IMR-90 (cell line): ENCODE measurements at regions not wholly inside any gene's neighbourhood (a gene's known extent, or its start where the extent isn't known, plus 50 kb on each side); places are given as distances from the start of the nearest gene placed in this dataset.

Source experiments
- ATAC-seq: fragments of 200-7000 bp; cut with Tn5 transposase; 2 replicates; pipeline ENCODE4 v1.9.1; 2020; ENCODE audit warnings: low read depth, mild to moderate bottlenecking, moderate library complexity
- BruUV-seq: library from RNA; stranded (reverse); fragments of 400-500 nt; replicated peaks from 2 replicates; lab custom pipeline; 2021; lab: Mats Ljungman, UMichigan
- CTCF ChIA-PET: fragments of 300-600 bp; formaldehyde crosslinking; extraction: SDS; loops from one replicate; lab custom pipeline; 2021; ENCODE audit warnings: antibody characterized with exemption; lab: Yijun Ruan, JAX
- POLR2A ChIA-PET: fragments of 300-600 bp; sonication (Branson Sonifier 250); formaldehyde crosslinking; loops from one replicate; lab custom pipeline; 2022; ENCODE audit warnings: antibody characterized with exemption; ENCODE audit not compliant: unreplicated experiment; lab: Charles Lee
- DNase-seq: peaks from one replicate; pipeline ENCODE4 v3.0.0; 2013
- H2AFZ ChIP-seq: replicated peaks from 2 replicates; pipeline ENCODE3; 2013; ENCODE audit warnings: low read length, mild to moderate bottlenecking; ENCODE audit not compliant: poor library complexity
- H2AK5ac ChIP-seq: 2 replicates; pipeline ENCODE4 v1.6.1; 2013; ENCODE audit warnings: low read depth, low read length, inconsistent platforms
- H2AK9ac ChIP-seq: replicated peaks from 2 replicates; pipeline ENCODE3; 2013; ENCODE audit warnings: mild to moderate bottlenecking, low read depth, low read length, moderate library complexity; ENCODE audit not compliant: poor library complexity
- H2BK120ac ChIP-seq: 2 replicates; pipeline ENCODE4 v1.6.1; 2013; ENCODE audit warnings: low read depth, low read length, inconsistent platforms
- H2BK15ac ChIP-seq: 3 replicates; pipeline ENCODE4 v1.6.1; 2013; ENCODE audit warnings: low read depth, low read length, inconsistent platforms
- H2BK20ac ChIP-seq: 2 replicates; pipeline ENCODE4 v1.6.1; 2013; ENCODE audit warnings: low read depth, mild to moderate bottlenecking, inconsistent platforms, low read length, moderate library complexity
- H2BK5ac ChIP-seq: 2 replicates; pipeline ENCODE4 v1.6.1; 2013; ENCODE audit warnings: mild to moderate bottlenecking, low read depth, low read length, inconsistent platforms; ENCODE audit not compliant: poor library complexity, severe bottlenecking
- H3K14ac ChIP-seq: replicated peaks from 2 replicates; pipeline ENCODE4 v1.6.1; 2013; ENCODE audit warnings: low read depth, low read length, inconsistent platforms
- H3K18ac ChIP-seq: 2 replicates; pipeline ENCODE4 v1.6.1; 2013; ENCODE audit warnings: low read depth, low read length, control low read depth
- H3K23ac ChIP-seq: 2 replicates; pipeline ENCODE4 v1.6.1; 2013; ENCODE audit warnings: low read depth, low read length, inconsistent platforms
- H3K27ac ChIP-seq: 2 replicates; pipeline ENCODE4 v1.5.1; 2013; ENCODE audit warnings: mild to moderate bottlenecking, control low read depth, low read length; ENCODE audit not compliant: insufficient read depth
- H3K27me3 ChIP-seq: 2 replicates; pipeline ENCODE4 v1.6.1; 2013; ENCODE audit warnings: low read length; ENCODE audit not compliant: control insufficient read depth, insufficient read depth
- H3K36me3 ChIP-seq: 2 replicates; pipeline ENCODE4 v1.6.1; 2013; ENCODE audit warnings: low read length, mixed read lengths; ENCODE audit not compliant: control insufficient read depth, insufficient read depth
- H3K4ac ChIP-seq: 2 replicates; pipeline ENCODE4 v1.6.1; 2013; ENCODE audit warnings: low read depth, low read length, inconsistent platforms
- H3K4me1 ChIP-seq: 2 replicates; pipeline ENCODE4 v1.6.1; 2013; ENCODE audit warnings: low read length, mixed read lengths; ENCODE audit not compliant: control insufficient read depth, insufficient read depth
- H3K4me2 ChIP-seq: 2 replicates; pipeline ENCODE4 v1.6.1; 2013; ENCODE audit warnings: low read depth, mild to moderate bottlenecking, control low read depth, low read length, moderate library complexity
- H3K4me3 ChIP-seq: 2 replicates; pipeline ENCODE4 v1.5.1; 2013; ENCODE audit warnings: low read depth, mild to moderate bottlenecking, control low read depth, low read length, moderate library complexity; ENCODE audit not compliant: insufficient read depth
- H3K56ac ChIP-seq: 2 replicates; pipeline ENCODE4 v1.6.1; 2013; ENCODE audit warnings: low read length, inconsistent platforms; ENCODE audit not compliant: insufficient read depth; ENCODE audit errors: extremely low read depth
- H3K79me1 ChIP-seq, 2 experiments: 2 replicates each; pipeline ENCODE4 v1.6.1; 2013; ENCODE audit warnings: low read length in 2 of 2, inconsistent platforms in 1 of 2, low read depth in 1 of 2
- H3K9ac ChIP-seq: 2 replicates; pipeline ENCODE4 v1.6.1; 2013; ENCODE audit warnings: low read depth, low read length, control low read depth
- H3K9me1 ChIP-seq: 2 replicates; pipeline ENCODE4 v1.6.1; 2013; ENCODE audit warnings: low read length, inconsistent platforms; ENCODE audit not compliant: insufficient read depth
- H3K9me3 ChIP-seq: 2 replicates; pipeline ENCODE4 v1.6.1; 2013; ENCODE audit warnings: low read length; ENCODE audit not compliant: control insufficient read depth, insufficient read depth
- H4K20me1 ChIP-seq: 2 replicates; pipeline ENCODE4 v1.6.1; 2013; ENCODE audit warnings: low read length, inconsistent platforms; ENCODE audit not compliant: insufficient read depth
- H4K5ac ChIP-seq: 2 replicates; pipeline ENCODE4 v1.6.1; 2013; ENCODE audit warnings: mild to moderate bottlenecking, low read depth, low read length, control low read depth
- H4K8ac ChIP-seq, 2 experiments: 2 replicates each; pipeline ENCODE4 v1.6.1; 2013; ENCODE audit warnings: low read depth in 2 of 2, low read length in 2 of 2, control low read depth in 1 of 2, inconsistent platforms in 1 of 2
- H4K91ac ChIP-seq: 2 replicates; pipeline ENCODE4 v1.6.1; 2013; ENCODE audit warnings: low read depth, low read length, inconsistent platforms; ENCODE audit not compliant: insufficient read depth
- CHD1 ChIP-seq: IDR thresholded peaks from 2 replicates; pipeline ENCODE4 v1.6.1; 2012; ENCODE audit warnings: low read depth, low read length, improper control_type of control experiment
- FOS ChIP-seq: fragments of 150-350 bp; IDR thresholded peaks from 2 replicates; pipeline ENCODE4 v1.6.1; 2016; ENCODE audit warnings: low read depth, low read length
- MAFK ChIP-seq: IDR thresholded peaks from 2 replicates; pipeline ENCODE4 v1.6.1; 2012; ENCODE audit warnings: low read depth, low read length, improper control_type of control experiment
- MAZ ChIP-seq: IDR thresholded peaks from 2 replicates; pipeline ENCODE4 v1.6.1; 2012; ENCODE audit warnings: low read depth, mild to moderate bottlenecking, low read length, improper control_type of control experiment, moderate library complexity, borderline replicate concordance
- NFE2L2 ChIP-seq: fragments of 150-350 bp; IDR thresholded peaks from 2 replicates; pipeline ENCODE4 v1.6.1; 2016; ENCODE audit warnings: low read depth, mild to moderate bottlenecking, low read length
- POLR2A ChIP-seq: IDR thresholded peaks from 2 replicates; pipeline ENCODE4 v1.6.1; 2012; ENCODE audit warnings: mild to moderate bottlenecking, low read depth, low read length
- RAD21 ChIP-seq: IDR thresholded peaks from 2 replicates; pipeline ENCODE4 v1.6.1; 2012; ENCODE audit warnings: low read length, improper control_type of control experiment
- RCOR1 ChIP-seq: IDR thresholded peaks from 2 replicates; pipeline ENCODE4 v1.6.1; 2012; ENCODE audit warnings: mild to moderate bottlenecking, low read length, improper control_type of control experiment; ENCODE audit not compliant: insufficient replicate concordance
- RFX5 ChIP-seq: IDR thresholded peaks from 2 replicates; pipeline ENCODE4 v1.8.0; 2012; ENCODE audit warnings: low read depth, mild to moderate bottlenecking, low read length, moderate library complexity
- WGBS, 2 experiments: methylation state at CpG; one replicate each; pipeline versions ENCODE4 v1.1.5 to v1.1.7; 2013; ENCODE audit warnings: missing lambda C conversion rate in 2 of 2; ENCODE audit not compliant: insufficient read length in 1 of 2; ENCODE audit errors: extremely low coverage in 2 of 2; 5-methylcytosine and 5-hydroxymethylcytosine counted together
- dilution Hi-C: fragments of 300-500 bp; cut with HindIII; formaldehyde crosslinking; loops from one replicate; pipeline ENCODE4 v1.14.3; 2018; ENCODE audit warnings: low sequenced_read_pairs; ENCODE audit not compliant: unreplicated experiment
- in situ Hi-C: fragments of 300-500 bp; cut with MboI; formaldehyde crosslinking; loops from 3 replicates; pipeline ENCODE4 v1.14.3; 2019; ENCODE audit warnings: low sequenced_read_pairs, inconsistent platforms, mixed read lengths
- intact Hi-C: fragments of 100-400 bp; cut with micrococcal nuclease; formaldehyde crosslinking; loops from 2 replicates; pipeline ENCODE4 v1.10.0; 2022
- TF ChIP-seq, protein P1 (sequence below): conservative IDR thresholded peaks from 2 replicates; pipeline ENCODE4 v1.5.1; 2012; ENCODE audit warnings: mild to moderate bottlenecking, low read depth, low read length, improper control_type of control experiment
- TF ChIP-seq, protein P2 (sequence below): fragments of 150-350 bp; IDR thresholded peaks from 2 replicates; pipeline ENCODE4 v1.6.1; 2017; ENCODE audit warnings: mild to moderate bottlenecking, antibody characterized with exemption, low read length, low read depth

DNA sequence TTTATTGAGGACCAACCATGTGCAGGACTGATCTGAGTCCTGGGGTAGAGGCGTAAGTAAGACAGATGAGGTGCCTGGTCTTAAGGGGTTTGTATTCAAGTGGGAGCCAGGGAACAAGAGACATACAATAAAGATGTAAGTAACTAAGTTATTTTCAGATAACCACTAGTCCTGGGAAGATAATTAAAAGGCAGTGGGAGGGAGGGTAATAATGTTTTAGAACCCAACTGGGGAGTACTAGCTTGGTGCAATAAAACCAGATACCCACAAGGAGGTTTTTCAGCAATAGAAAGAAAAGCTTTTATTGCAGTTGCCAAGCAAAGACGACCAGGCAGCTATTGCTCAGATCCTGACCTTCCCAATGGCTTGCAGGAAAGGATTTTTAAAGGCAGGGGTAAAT lies 893.7 kb downstream of the UQCRFS1 start:
- H4K5ac ChIP-seq = no peak overlapping the region
- in situ Hi-C loops (no loop called here), intact Hi-C loops (no loop called here), dilution Hi-C loops (no loop called here)
- H3K23ac ChIP-seq = no peak overlapping the region
- no peaks in the 10 kb centered on the region for H3K4me1 ChIP-seq
- H3K18ac ChIP-seq = no peak overlapping the region
- ATAC-seq (no peak), DNase-seq (no peak)
- no peaks in the 10 kb centered on the region for H3K36me3 ChIP-seq
- H3K4me3 ChIP-seq = no peak overlapping the region
- BruUV-seq = no TSS peak
- no peak overlapping the region for H3K27ac ChIP-seq
- CTCF ChIA-PET = no interaction called here
- no peak overlapping the region for H3K14ac ChIP-seq
- no peak overlapping the region for H2AK5ac ChIP-seq
- H3K56ac ChIP-seq = no peak overlapping the region
- no peak overlapping the region for H3K4me2 ChIP-seq
- H3K9me1 ChIP-seq = no peaks in the 10 kb centered on the region
- no peak for TF ChIP-seq NFE2L2
- TF ChIP-seq RFX5 = no peak
- TF ChIP-seq CHD1 = no peak
- TF ChIP-seq MAZ = no peak
- no peak for TF ChIP-seq RCOR1
- TF ChIP-seq, protein P1, sequence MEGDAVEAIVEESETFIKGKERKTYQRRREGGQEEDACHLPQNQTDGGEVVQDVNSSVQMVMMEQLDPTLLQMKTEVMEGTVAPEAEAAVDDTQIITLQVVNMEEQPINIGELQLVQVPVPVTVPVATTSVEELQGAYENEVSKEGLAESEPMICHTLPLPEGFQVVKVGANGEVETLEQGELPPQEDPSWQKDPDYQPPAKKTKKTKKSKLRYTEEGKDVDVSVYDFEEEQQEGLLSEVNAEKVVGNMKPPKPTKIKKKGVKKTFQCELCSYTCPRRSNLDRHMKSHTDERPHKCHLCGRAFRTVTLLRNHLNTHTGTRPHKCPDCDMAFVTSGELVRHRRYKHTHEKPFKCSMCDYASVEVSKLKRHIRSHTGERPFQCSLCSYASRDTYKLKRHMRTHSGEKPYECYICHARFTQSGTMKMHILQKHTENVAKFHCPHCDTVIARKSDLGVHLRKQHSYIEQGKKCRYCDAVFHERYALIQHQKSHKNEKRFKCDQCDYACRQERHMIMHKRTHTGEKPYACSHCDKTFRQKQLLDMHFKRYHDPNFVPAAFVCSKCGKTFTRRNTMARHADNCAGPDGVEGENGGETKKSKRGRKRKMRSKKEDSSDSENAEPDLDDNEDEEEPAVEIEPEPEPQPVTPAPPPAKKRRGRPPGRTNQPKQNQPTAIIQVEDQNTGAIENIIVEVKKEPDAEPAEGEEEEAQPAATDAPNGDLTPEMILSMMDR = no peak
- TF ChIP-seq, protein P2, sequence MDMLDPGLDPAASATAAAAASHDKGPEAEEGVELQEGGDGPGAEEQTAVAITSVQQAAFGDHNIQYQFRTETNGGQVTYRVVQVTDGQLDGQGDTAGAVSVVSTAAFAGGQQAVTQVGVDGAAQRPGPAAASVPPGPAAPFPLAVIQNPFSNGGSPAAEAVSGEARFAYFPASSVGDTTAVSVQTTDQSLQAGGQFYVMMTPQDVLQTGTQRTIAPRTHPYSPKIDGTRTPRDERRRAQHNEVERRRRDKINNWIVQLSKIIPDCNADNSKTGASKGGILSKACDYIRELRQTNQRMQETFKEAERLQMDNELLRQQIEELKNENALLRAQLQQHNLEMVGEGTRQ = no peak
- TF ChIP-seq FOS = no peak
- TF ChIP-seq RAD21 = no peak
- TF ChIP-seq MAFK = no peak
- TF ChIP-seq POLR2A = no peak
- H2BK15ac ChIP-seq = no peak overlapping the region
- peaks cover 26% of the 10 kb centered on the region for H3K9me3 ChIP-seq
- H4K20me1 ChIP-seq = no peaks in the 10 kb centered on the region
- H2BK20ac ChIP-seq = no peak overlapping the region
- no peaks in the 10 kb centered on the region for H3K79me1 ChIP-seq
- no CpG with 5 or more reads among the region's 2 CpGs for WGBS, 2 experiments
- H2AFZ ChIP-seq = no peak overlapping the region
- no peak overlapping the region for H4K91ac ChIP-seq
- H4K8ac ChIP-seq = no peak overlapping the region
- POLR2A ChIA-PET = no interaction called here
- H3K4ac ChIP-seq = no peak overlapping the region
- no peak overlapping the region for H2BK120ac ChIP-seq
- no peak overlapping the region for H3K9ac ChIP-seq
- no peak overlapping the region for H2AK9ac ChIP-seq
- H3K27me3 ChIP-seq = no peaks in the 10 kb centered on the region
- H2BK5ac ChIP-seq = no peak overlapping the region
